ENCODE measurements at regions not wholly inside any gene's neighbourhood (a gene's known extent, or its start where the extent isn't known, plus 50 kb on each side); places are given as distances from the start of the nearest gene placed in this dataset.

DNA sequence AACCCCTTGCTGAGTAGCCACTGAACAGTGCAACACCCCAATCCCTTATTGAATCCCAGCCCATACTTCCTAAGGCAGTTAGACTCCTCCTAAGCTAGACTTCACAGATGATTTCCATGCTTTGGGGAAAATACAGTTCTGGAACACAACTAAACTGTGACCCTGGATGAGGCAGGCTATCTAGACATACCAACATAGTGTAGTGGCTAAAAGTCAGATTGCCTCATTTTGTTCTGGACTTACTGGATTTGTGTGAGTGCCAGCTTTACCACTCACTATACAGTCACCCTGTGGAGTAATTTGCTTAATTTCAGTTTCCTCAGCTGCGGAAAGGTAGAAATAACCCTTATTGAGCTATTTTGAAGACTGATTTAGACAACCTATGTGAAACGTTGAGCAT, 203.1 kb downstream of the ASCL1 start:
- Histone ChIP-seq H3K9me3 (no peaks in the 10 kb centered on the region), H3K36me3 (no peaks in the 10 kb centered on the region), H3K4me1 (no peaks in the 10 kb centered on the region), H3K27me3 (no peaks in the 10 kb centered on the region), H3K27ac (no peak overlapping the region), H3K4me3 (no peak overlapping the region)
- DNase-seq, result no peak
- TF ChIP-seq, protein P1, sequence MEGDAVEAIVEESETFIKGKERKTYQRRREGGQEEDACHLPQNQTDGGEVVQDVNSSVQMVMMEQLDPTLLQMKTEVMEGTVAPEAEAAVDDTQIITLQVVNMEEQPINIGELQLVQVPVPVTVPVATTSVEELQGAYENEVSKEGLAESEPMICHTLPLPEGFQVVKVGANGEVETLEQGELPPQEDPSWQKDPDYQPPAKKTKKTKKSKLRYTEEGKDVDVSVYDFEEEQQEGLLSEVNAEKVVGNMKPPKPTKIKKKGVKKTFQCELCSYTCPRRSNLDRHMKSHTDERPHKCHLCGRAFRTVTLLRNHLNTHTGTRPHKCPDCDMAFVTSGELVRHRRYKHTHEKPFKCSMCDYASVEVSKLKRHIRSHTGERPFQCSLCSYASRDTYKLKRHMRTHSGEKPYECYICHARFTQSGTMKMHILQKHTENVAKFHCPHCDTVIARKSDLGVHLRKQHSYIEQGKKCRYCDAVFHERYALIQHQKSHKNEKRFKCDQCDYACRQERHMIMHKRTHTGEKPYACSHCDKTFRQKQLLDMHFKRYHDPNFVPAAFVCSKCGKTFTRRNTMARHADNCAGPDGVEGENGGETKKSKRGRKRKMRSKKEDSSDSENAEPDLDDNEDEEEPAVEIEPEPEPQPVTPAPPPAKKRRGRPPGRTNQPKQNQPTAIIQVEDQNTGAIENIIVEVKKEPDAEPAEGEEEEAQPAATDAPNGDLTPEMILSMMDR (IDR thresholded peaks at IDR 0.05), result no peak
- TF ChIP-seq POLR2A (IDR thresholded peaks at IDR 0.05), result no peak

DNA sequence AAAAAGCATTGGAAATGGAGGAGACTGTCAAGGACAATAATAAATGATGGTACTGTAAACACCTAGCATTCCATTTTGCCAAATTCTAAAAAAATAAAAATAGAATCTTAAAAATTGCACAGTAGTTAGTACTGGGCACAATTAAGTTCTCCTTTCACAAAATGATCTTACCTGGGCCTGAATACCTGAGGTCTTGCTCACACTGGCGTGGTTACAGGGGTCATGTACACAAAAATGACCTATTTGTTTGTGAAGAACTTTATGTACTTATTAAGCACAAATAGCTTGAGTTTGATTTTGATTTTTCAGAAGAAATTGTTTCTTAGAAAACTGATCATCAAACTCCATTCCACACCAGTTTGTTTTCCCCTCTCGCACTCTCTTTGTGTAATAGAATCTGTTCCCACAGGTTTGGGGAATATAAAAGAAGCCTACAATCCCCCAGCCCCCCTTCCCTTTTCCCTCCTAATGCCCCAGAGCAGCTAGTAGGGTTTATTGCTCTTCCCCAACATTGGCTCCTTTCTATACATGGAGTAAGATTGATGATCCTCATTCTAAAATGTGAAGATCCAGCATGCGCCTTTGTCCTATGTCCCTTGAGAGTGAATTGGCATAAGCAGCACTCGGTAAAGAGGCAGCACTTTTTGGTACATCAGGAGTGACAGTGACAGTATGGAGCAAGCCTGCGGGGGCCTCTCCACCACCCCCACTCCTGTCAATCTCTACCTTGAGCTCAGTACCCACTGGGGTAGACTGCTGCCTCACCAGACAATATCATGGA, 204.3 kb downstream of the ASCL1 start:
- H3K27me3 ChIP-seq, result no peaks in the 10 kb centered on the region
- H3K9me3 ChIP-seq, result no peaks in the 10 kb centered on the region
- H3K27ac ChIP-seq, result no peak overlapping the region

DNA sequence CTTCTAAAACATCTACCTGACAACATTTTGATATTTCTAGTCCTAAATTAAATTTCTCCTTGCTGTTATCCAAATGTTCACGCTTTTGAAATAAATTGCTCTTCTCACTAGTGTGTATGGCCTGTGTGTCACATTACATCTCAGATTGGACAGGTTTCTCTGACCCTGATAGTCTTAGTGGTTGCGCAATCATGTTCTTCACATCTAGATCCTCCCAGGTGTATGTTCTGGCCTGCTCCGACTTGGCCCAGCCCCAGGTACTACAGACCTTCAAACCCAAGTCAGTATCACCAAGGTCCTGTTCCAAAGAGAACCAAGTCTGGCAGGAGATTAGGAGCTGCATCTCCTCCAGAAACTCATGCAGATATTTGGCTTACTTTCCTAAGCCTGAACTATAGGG, 209.5 kb downstream of the ASCL1 start:
- no peaks in the 10 kb centered on the region for H3K27me3 ChIP-seq
- no peak overlapping the region for H3K4me3 ChIP-seq
- TF ChIP-seq POLR2A (IDR thresholded peaks at IDR 0.05), result no peak
- TF ChIP-seq, protein P1 (IDR thresholded peaks at IDR 0.05), result no peak
- no peaks in the 10 kb centered on the region for H3K4me1 ChIP-seq
- DNase-seq, result no peak
- H3K9me3 ChIP-seq, result no peaks in the 10 kb centered on the region
- H3K27ac ChIP-seq, result no peak overlapping the region
- H3K36me3 ChIP-seq, result no peaks in the 10 kb centered on the region

More for the DNA sequence above, 204.3 kb downstream of the ASCL1 start:
- Histone ChIP-seq H3K4me3 (no peak overlapping the region), H3K4me1 (no peaks in the 10 kb centered on the region), H3K36me3 (no peaks in the 10 kb centered on the region)
- TF ChIP-seq, protein P1 (IDR thresholded peaks at IDR 0.05), result no peak
- TF ChIP-seq POLR2A (IDR thresholded peaks at IDR 0.05), result no peak
- no peak for DNase-seq

DNA sequence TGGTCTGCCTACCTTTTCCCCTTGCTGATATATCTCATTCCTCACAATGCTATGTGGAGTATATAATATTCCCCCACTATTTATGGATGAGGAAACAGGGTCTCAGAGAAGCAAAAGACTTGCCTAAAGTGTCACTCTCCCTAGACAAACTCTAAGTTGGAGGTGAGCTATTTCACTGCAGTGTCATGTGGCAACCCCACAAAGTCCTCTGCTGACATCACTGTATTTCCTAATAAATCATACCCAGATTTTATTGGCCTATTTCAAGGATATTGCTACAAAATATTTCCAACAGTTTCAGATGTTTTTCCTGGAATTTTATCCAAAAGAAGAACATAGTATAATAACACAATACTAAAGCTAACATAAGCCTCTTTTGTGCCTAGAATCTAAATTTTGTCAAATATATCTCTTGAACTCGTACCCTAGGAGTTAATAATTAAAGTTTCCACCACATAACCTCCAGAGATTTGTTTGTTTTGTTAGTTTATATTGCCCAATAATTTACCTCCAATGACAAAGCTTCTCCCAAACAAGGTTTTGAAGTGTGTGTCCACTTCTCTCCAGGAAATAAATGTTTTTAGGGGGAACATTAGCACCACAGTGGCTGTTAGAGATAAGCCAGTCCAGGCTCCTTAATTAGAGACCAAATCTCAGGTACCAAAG, 215.1 kb downstream of the ASCL1 start:
- Histone ChIP-seq H3K4me3 (no peak overlapping the region), H3K27me3 (no peaks in the 10 kb centered on the region), H3K4me1 (no peaks in the 10 kb centered on the region), H3K36me3 (no peaks in the 10 kb centered on the region), H3K9me3 (no peaks in the 10 kb centered on the region), H3K27ac (no peak overlapping the region)
- TF ChIP-seq, protein P1 (IDR thresholded peaks at IDR 0.05), result no peak
- TF ChIP-seq POLR2A (IDR thresholded peaks at IDR 0.05), result no peak
- no peak for DNase-seq

DNA sequence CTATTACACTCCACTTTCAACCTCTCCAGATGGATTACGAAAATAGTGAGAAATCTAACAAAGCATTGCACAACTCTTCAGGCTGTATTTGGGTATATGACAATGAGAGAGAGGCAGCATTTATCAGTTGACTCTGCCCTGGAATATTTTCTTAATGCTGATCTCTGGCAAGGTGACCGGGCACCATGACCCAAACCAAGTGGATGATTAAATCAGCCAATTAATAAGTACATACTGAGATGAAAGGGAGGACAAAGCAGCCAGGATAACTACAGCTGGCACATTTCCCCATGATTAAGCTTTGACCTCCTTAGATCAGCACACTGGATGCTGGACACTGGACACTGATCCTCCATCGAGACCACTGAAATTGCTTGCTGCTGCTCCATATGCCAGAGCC, 218.2 kb downstream of the ASCL1 start:
- Histone ChIP-seq H3K27ac (no peak overlapping the region), H3K27me3 (no peaks in the 10 kb centered on the region), H3K9me3 (no peaks in the 10 kb centered on the region), H3K36me3 (no peaks in the 10 kb centered on the region), H3K4me3 (no peak overlapping the region), H3K4me1 (no peaks in the 10 kb centered on the region)
- DNase-seq, result no peak
- TF ChIP-seq POLR2A (IDR thresholded peaks at IDR 0.05), result no peak
- TF ChIP-seq, protein P1 (IDR thresholded peaks at IDR 0.05), result no peak

All from Peyer's patch (tissue), 4 donors.